HG03442 (cell line): ENCODE measurements at regions not wholly inside any gene's neighbourhood (a gene's known extent, or its start where the extent isn't known, plus 50 kb on each side); places are given as distances from the start of the nearest gene placed in this dataset.
"Not testable (repeated sequence)": the region's sequence is repeated elsewhere in the genome, so short reads cannot be mapped to it uniquely, and the experiment has no call there.

Experiments used
- ATAC-seq: cut with Tn5 transposase; IDR thresholded peaks from one replicate; pipeline ENCODE4 v1.9.1; 2021; ENCODE audit warnings: mild to moderate bottlenecking, moderate library complexity; ENCODE audit not compliant: unreplicated experiment

DNA sequence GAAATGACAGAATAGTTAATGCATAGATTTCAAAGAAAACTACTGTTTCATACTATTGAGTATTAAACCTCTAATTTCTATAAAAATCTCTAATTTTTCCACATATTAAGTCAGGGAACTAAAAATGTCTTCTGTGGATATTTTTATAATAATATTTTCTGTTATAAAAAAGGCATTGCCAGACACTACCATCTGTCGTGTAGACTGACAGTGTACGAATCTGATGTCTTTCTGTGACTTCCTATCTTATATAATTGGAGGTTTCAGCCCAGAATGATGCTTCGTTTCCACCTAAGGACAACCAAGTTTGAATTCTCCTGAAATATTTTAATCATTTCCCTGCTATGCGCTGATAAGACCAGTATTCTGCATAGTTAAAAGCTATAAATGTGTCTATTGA lies 456.6 kb upstream of the ARRDC3 start:
- ATAC-seq, result no peak

DNA sequence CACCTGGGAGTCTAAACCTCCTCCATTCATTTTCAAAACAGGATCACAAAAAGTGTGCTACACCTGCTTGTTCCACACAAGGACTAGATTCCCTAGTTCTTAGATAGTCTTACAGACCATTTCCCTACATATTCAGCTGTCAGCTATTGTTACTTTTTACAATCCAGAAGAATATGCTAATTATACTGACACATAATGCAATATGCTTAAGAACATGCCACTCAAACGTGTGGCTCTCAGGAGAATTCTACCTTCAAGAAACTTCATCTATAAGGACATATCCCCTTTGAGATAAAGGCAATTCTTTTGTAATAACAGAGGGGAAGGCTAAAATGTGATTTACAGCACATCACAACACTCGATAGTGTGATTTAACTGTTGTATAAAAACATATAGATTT lies 456.1 kb upstream of the ARRDC3 start:
- no peak for ATAC-seq

DNA sequence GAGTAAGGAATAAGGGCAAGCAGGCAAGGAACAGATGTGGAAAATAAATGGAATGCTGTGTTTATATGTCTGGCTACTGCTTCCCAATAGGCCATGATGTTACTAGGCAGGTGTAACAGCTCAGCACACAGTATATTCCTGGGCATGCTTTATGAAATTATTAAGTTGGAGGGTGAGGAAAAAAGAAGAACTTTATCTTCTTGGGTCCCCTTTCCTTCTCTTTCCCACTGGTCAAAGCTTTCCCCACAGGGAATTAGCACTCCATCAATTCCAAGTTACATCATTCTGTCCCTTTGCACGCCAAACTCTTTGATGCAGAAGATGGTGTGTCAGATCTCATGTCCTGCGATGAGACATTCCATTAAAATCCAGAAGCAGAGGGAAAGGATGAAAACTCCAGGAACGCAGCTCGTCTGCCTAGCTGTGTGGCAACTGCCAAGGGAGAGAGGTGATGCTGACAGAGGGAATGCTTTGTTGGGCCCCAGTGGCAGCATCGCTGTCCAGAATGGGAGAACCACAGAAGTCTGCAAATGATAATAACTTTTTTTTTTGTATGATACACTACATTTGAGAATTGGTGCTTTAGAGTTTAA lies 447.3 kb upstream of the ARRDC3 start:
- ATAC-seq, result no peak

DNA sequence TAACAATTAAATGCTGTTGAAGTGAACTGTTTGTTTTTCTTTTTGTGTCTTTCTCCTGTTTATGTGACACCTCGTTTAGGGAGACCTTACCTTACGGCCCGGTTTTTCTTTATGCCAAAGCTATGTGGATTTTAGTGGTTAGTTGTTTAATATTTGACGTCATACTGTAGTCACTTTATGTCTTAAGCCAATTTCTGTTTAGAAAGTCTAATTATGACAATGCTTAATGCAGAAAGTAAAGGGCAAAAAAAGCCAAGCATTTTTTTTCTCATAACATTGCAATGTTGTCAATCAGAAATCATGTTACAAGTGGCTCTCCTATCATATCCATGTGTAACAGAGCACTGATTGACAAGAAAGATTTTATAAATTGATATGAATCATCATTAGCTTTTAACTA lies 442.5 kb upstream of the ARRDC3 start:
- ATAC-seq, result no peak

DNA sequence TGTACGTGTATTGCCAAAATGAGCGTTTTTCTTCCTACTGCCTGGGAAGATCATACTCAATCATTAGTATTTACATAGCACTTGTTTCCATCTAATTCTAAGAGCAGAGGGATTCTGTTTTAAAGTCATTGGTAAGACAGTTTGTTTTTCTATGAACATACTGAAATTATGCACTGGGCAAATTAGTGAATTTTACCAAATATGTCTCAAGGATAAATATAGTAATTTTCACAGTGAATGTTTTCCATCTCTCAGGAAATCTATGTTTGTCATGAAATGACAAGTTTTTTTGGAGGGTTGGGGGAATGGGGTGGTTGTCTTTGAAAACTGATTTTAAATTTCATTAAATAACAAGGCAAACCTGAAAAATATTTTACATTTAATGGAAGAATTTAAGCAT lies 441.3 kb upstream of the ARRDC3 start:
- ATAC-seq, result no peak

DNA sequence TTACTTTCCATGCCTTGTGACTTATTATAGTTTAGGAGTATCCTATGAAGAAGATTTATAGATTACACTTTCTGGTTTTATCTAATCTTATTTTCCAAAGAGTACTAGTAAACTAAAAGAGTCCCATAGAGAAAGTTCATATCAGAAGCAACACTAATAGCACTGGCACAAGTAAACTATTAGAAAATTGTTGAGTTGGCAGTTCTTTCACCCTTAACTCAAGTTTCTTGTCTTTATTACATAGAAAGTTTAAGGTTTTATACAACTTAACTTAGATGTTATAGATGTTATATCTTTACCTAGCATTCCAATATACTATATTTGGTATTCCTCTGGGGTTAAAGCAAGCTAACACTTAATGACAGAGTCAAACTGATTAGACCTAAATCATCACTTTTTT lies 437.8 kb upstream of the ARRDC3 start:
- ATAC-seq, result no peak

DNA sequence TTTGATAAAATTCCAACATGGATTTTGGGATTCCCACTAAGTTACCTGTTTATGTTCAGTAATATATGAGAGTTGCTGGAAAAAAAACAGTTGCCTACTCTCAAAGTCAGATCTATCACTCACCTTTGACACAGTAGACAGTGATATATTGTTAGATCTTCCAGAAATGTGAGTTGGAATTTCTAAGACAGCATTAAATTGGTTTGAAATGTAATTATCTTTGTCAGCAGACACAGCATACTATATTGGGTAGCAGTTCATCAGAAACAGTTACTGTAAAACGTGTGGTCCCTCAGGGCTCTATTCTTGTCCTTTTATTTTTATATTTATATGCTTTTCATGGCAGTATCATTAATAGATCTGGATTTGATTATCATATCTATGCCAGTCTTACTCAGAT lies 433.6 kb upstream of the ARRDC3 start:
- no peak for ATAC-seq

DNA sequence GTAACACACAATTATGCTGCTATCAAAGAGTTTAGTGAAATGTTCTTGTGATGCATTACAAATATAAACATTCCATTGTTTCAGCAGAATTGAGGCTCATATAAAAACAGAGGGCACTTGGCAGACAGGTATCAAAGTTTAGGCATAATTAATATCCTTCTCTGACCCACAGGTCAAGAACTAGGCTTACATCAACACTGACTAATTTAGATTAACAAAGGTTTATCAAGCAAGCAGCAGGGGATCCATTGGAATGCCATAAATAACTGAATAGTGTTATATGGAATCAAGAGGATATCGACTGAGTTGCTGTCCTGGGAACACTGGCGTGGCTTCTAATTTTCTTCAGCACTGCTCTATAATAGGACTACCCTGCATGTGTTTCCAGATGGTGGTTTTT lies 414.5 kb upstream of the ARRDC3 start:
- ATAC-seq, result no peak

DNA sequence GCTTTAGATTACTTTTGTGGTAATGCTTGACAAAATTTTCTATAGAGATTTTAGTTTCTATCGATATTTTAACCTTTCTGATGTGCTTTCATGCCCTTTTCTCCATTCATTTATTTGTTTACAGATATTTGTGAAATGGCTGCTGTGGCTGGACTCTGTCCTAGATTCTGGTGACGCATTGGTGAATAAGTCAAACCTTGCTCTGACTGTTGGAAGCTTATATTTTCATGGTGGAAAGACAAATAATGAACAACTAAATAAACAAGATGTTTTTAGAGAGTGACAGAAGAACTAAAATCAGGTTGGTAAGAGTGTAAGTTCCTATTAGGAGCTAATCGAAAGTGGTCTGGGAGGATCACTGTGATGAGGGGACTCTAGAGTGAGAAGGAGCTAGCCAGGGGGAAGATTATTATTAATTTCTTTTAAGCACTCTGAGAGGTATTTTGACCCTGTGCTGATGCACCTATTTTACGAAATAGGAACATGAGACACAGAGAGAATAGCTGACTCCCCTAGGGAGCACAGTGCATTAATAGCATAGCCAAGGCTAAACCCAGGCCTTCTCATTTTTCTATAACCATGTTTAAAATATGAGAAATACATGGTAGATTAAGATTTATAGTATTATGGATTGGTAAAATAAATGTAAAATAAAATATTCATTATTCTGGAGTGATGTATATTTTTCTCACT lies 411.9 kb upstream of the ARRDC3 start:
- no peak for ATAC-seq

DNA sequence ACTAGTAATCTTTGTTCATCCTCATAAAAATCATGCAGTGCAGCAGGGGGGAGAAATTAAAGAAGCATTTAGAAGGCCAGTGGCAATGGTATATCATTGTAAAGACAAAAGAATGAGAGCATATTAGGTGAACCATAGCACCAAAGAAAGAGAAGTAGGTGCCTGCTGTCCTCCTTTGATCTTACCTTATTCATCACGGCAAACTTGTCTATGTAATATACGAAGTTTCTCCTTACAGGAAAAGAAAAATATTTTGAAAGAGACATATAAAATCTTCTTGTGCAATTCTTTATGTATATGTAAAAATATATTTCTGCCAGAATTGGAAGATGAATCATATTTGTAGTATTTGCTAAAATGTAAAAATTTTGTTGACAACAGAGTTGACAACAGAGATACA lies 411.3 kb upstream of the ARRDC3 start:
- no peak for ATAC-seq

DNA sequence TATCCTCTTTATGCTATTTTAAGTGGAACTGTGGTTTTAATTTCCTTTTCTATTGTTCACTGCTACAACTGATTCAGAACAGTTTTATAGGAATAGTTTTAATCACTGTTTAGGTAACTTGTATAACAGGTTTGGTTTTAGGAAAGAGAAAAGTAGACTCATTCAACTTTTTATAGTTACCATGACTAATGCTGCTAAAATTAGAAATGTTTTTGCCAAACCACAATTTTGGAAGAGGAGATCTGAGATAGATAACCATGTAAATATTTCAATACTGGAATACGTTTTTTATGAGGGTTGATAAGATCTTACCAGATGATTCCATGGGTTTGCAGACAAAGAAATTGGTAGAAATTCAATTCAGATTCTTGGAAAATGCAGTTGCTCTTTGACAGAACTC lies 404.6 kb upstream of the ARRDC3 start:
- ATAC-seq, result no peak

DNA sequence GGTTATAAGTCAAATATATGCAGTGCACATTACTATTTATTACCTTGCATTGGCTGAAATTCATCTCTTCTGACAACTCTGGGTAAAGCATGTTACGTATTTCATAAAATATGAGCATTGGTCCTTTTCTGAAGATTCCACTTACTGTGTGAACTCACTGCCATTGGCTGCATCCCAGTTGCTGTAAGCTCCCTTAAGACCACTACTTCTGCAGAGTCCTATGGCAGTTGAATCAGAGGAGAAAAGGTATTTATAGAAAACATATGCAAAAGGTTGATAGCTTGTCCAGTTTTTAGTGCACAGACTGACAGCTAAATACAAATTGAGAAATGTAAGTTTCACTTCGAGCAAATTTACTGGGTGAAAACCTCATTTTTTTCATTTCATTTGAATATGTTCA lies 394.6 kb upstream of the ARRDC3 start:
- ATAC-seq, result no peak

DNA sequence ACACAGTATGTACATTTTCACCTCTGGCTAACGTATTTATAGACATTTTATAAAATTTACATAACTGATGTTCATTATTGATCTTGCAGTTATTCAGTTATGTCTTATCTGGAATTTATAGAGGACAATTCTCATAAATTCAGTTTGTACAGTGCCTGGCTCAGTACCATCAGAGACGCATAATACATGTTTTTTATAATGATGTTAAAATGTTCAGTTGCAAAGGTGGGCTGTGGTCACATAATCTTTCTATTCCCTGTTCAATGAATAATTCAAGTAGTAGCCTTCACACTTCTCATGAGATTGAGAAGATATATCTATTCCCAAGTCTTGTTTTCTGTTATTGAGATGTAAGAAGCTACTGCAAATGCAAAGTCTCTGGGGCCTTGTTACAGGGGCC lies 393.1 kb upstream of the ARRDC3 start:
- no peak for ATAC-seq

DNA sequence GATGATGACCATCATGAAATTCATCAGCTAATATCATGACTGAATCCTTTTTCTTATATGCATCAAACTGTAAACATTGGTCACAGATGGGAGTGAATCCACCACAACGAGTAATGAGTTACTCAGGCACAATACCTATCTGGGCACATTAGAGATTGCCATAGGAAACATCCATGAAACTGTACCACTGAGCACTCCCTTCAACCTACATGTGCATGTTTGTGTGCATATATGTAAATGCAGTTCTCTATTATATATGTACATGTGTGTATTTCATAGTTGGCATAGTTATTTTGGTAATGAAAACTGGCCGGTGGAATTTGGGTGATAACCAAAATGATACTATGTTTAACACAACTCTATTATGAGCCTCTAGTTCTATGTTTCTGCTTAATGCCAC lies 387.3 kb upstream of the ARRDC3 start:
- no peak for ATAC-seq

DNA sequence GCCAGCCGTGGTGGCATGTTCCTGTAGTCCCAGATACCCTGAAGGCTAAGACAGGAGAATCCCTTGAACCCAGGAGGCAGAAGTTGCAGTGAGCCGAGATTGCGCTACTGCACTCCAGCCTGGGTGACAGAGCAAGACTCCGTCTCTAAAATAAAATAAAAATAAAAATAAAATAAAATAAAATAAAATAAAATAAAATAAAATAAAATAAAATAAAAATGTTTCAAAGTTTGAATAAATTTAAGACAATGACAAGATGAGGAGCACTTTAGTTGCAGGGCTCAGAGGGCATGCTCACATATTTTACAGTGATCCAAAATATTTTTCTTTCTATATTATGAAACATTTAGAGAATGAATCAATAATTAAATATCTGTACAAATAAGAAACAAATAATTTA lies 374.3 kb upstream of the ARRDC3 start:
- not testable (repeated sequence) for ATAC-seq

DNA sequence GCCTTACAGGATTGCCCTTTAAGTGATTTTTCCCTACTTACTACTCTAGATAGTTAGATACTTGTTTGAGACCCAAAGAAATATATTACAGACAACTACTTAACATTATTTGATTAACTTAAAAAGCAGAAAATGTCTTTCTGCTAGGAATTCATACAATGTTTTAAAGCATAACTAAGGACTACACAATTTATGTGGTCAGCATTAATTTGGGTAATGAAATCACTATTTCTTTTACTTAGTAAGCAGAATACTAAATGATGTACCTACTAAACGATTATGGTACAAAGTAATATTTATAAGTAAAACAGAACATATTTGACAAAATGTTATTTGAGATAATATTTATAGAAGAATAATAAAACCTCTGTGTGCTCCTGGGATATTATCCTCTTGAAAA lies 371.9 kb upstream of the ARRDC3 start:
- no peak for ATAC-seq

DNA sequence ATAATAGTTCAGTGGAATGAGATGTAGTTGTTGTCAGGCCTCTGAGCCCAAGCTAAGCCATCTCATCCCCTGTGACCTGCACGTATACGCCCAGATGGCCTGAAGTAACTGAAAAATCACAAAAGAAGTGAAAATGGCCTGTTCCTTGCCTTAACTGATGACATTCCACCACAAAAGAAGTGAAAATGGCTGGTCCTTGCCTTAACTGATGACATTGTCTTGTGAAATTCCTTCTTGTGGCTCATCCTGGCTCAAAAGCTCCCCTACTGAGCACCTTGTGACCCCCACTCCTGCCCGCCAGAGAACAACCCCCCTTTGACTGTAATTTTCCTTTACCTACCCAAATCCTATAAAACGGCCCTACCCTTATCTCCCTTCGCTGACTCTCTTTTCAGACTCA lies 361.4 kb upstream of the ARRDC3 start:
- ATAC-seq, result not testable (repeated sequence)

DNA sequence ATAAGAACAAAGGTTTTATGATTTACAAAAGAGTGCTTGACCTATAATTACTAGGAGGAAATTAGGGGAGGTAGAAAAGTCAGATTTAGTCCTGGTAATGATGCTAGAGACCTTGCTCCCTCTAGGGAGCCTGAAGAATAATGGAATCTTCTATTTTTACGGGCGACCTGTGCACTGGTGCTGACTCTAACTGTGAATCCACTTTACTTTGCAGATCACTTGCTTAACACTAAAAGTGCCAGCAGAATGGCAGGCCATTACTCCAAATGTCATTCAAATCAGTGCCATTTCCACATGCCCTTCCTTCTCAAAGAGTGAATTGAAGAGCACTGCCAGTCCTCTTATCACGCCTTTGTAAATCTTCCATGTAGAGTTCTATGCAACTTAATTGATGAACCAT lies 359.4 kb upstream of the ARRDC3 start:
- no peak for ATAC-seq

DNA sequence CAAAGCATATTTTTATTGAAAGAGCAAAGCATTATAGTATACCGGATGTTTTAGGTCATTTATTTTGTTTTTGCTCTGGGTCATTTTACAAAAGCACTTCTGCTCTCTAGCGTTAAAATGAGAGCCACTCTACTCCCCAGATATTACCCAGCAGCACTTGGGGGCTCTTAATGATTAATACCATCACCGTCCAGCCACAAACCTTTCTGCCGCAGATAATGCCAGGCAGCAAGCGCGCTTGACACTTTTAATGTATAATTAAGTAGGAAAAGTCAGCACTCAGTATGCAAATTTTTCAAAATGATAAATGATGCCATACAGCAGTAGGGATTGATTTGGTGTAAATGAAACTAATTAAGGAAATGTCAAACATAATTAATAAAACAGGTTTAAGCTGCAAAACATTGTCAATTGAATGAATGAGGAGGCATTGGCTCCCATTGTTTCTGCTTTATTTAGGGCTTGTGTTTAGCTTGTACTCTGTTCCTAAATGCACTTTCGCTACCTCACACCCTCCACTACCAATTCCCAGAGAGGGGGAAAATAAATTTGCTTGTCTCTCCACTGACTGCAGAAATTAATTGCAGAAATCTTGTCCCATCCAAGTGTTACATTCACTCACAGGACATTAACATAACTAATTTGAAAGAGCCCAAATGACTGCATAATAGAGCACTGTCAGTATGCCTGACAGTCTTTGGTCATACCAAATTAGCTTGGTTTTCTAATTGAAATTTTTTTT lies 358.8 kb upstream of the ARRDC3 start:
- ATAC-seq, result no peak

DNA sequence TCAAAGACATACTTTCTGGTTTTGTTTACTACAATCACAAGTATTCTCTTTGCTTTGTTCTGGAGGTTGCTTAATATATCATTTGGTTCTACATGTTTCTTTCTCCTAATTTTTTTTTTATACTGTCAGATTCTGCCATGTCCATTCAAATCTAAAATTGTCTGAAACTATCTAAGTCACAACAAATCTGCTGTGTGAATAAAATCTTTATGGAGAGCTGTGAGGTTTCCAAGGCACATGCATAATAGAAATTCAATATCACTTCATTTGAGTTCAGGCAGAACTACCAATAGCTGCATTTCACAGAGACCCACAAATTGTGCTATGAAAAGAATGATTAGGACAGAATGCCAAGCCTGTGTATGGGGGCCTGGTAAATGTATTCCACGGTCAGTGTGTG lies 346.9 kb upstream of the ARRDC3 start:
- no peak for ATAC-seq

DNA sequence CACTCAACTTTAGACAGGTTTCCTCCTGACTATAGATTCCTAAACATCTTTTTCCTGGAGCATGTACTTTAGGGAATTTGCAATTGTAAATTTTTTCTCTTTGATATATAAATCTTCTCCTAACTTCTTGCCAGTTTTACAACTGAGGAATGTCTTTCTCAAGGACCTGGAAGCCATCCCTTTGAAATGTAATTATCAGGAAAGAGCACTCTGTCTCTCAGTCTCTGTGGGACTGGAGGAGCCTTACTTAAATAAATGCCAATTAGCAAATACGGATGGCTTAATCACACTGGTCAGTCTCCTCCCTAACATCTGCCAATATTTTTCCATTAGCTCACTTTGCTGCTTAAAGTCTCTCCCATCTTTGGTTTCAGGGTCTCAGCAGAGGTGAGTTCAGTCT lies 344.3 kb upstream of the ARRDC3 start:
- no peak for ATAC-seq

DNA sequence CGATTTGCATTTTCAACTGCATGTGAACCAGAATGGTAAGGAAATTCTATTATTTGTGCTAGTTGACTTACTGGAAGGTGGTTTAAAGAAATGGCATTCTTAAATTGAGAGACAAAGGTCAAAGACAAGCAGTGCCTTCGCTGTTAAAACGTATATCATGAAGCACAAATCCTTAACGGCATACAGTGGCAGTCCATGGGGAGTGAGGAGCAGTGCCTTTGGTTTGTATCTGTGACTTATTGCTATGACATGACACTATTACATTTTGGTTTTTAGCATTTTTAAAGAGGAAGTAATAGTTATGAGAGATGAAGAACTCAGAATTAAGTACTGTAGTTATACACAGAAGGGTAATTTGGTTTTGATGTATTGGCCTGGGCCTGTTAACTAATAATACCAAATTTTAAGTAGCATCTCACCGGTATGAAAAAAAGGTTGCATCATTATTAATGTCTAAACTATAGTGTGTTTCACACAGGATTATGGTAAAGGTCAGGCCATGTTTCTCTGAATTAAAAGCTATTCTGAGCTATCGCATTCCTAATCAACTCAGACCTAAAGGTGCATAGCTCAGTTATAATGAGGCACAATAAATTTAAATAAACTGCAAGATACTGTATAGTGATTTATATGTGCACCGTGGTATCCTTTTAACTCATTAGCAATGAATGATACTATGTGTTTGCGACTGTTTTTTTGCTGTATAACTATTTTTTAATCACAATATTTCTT lies 339.8 kb upstream of the ARRDC3 start:
- ATAC-seq, result no peak
